Posterior cingulate gyrus (tissue), 11 donors: ENCODE measurements at regions not wholly inside any gene's neighbourhood (a gene's known extent, or its start where the extent isn't known, plus 50 kb on each side); places are given as distances from the start of the nearest gene placed in this dataset.
"Not testable (repeated sequence)": the region's sequence is repeated elsewhere in the genome, so short reads cannot be mapped to it uniquely, and the experiment has no call there.

Experiments used
- DNase-seq, 10 donors: peaks; one replicate each; pipeline versions ENCODE4 v3.0.0 to v3.0.0-alpha.2; 2020 to 2021; ENCODE audit warnings: mixed read lengths in 3 of 10
- intact Hi-C: fragments of 100-400 bp; cut with DNase I; formaldehyde crosslinking; loops from one replicate; pipeline ENCODE4 v1.15.1; 2023

- intact Hi-C loops, result no loop called here
- DNase-seq, result no peak
Measured at GRCh38 chrY:19059733-19060132, 286.2 kb upstream of the HSFY2 start.

- DNase-seq, result no peak
- intact Hi-C loops, result no loop called here
Measured at GRCh38 chrY:19058831-19059370, 285.4 kb upstream of the HSFY2 start.

- DNase-seq, result no peak
- intact Hi-C loops, result no loop called here
Measured at GRCh38 chrY:19056138-19056469, 282.6 kb upstream of the HSFY2 start.

GRCh38 chrY:19055232-19056137 lies 281.9 kb upstream of the HSFY2 start:
- no peak for DNase-seq
- intact Hi-C loops, result no loop called here

GRCh38 chrY:19053806-19054205 lies 280.3 kb upstream of the HSFY2 start:
- intact Hi-C loops, result no loop called here
- DNase-seq, result no peak

- intact Hi-C loops, result no loop called here
- DNase-seq, result no peak
Measured at GRCh38 chrY:19051021-19051420, 277.5 kb upstream of the HSFY2 start.

GRCh38 chrY:19042984-19043442 lies 269.5 kb upstream of the HSFY2 start:
- DNase-seq, result no peak
- intact Hi-C loops, result no loop called here

- DNase-seq, result no peak
- intact Hi-C loops, result no loop called here
Measured at GRCh38 chrY:19042306-19042958, 268.9 kb upstream of the HSFY2 start.

GRCh38 chrY:19026631-19027030 lies 253.1 kb upstream of the HSFY2 start:
- intact Hi-C loops, result no loop called here
- no peak for DNase-seq

GRCh38 chrY:19023934-19024333 lies 250.4 kb upstream of the HSFY2 start:
- intact Hi-C loops, result no loop called here
- DNase-seq, result no peak

- intact Hi-C loops, result no loop called here
Measured at GRCh38 chrY:19020193-19020592, 246.7 kb upstream of the HSFY2 start.

GRCh38 chrY:19016990-19017389 lies 243.5 kb upstream of the HSFY2 start:
- no peak for DNase-seq
- intact Hi-C loops, result no loop called here

More at GRCh38 chrY:19020193-19020592, 246.7 kb upstream of the HSFY2 start:
- DNase-seq, result no peak

- DNase-seq, result no peak
- intact Hi-C loops, result no loop called here
Measured at GRCh38 chrY:19015854-19016253, 242.3 kb upstream of the HSFY2 start.

- no peak for DNase-seq
- intact Hi-C loops, result no loop called here
Measured at GRCh38 chrY:19015213-19015612, 241.7 kb upstream of the HSFY2 start.

GRCh38 chrY:19012985-19013384 lies 239.4 kb upstream of the HSFY2 start:
- DNase-seq, result no peak
- intact Hi-C loops, result no loop called here

GRCh38 chrY:19011605-19012090 lies 238.1 kb upstream of the HSFY2 start:
- no peak for DNase-seq
- intact Hi-C loops, result no loop called here

- no peak for DNase-seq
- intact Hi-C loops, result no loop called here
Measured at GRCh38 chrY:19006234-19006633, 232.7 kb upstream of the HSFY2 start.

- DNase-seq, result no peak
- intact Hi-C loops, result no loop called here
Measured at GRCh38 chrY:19005579-19005978, 232.0 kb upstream of the HSFY2 start.

GRCh38 chrY:18997635-18998240 lies 224.2 kb upstream of the HSFY2 start:
- intact Hi-C loops, result no loop called here

GRCh38 chrY:18993480-18993879 lies 219.9 kb upstream of the HSFY2 start:
- intact Hi-C loops, result no loop called here
- DNase-seq, result no peak

More at GRCh38 chrY:18997635-18998240, 224.2 kb upstream of the HSFY2 start:
- DNase-seq, result peak in 1 of 10 donors; percentile 9

- DNase-seq, intact Hi-C loops: not testable (repeated sequence)
Measured at GRCh38 chrY:18992684-18993083, 219.1 kb upstream of the HSFY2 start.
